ENCODE measurements at regions not wholly inside any gene's neighbourhood (a gene's known extent, or its start where the extent isn't known, plus 50 kb on each side); places are given as distances from the start of the nearest gene placed in this dataset.

GRCh38 chr21:29433366-29434059 is 134.8 kb downstream of the BACH1 start:
- TF ChIP-seq POLR2A (IDR thresholded peaks at IDR 0.05), result no peak
- no peak for TF ChIP-seq CTCF (IDR thresholded peaks at IDR 0.05)

Measured in esophagus squamous epithelium (tissue), 4 donors.